ENCODE measurements at regions not wholly inside any gene's neighbourhood (a gene's known extent, or its start where the extent isn't known, plus 50 kb on each side); places are given as distances from the start of the nearest gene placed in this dataset.

DNA sequence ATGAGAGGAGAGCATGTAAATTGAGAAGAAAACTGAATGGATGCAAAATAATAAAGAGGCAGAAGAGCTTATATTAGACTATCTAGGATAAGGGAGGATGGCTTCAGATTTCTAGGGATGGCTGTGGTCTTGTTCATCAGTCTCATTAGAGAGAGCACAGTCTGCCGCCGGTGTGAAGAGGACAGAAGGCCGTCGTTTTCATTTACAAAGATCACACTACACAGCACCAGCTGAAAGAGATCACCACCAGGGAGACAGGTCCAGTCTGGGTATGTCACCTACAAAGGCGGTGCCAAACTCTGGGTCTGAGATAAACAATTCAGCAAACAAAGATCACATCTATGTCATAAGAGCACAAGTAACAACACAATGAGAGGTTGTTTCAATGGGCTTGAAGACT is 1222.3 kb upstream of the SLC10A2 start:
- no peak overlapping the region for H3K9ac ChIP-seq (ENCODE audit: extremely low read depth, low read length, poor library complexity, severe bottlenecking)
- TF ChIP-seq, protein P1, sequence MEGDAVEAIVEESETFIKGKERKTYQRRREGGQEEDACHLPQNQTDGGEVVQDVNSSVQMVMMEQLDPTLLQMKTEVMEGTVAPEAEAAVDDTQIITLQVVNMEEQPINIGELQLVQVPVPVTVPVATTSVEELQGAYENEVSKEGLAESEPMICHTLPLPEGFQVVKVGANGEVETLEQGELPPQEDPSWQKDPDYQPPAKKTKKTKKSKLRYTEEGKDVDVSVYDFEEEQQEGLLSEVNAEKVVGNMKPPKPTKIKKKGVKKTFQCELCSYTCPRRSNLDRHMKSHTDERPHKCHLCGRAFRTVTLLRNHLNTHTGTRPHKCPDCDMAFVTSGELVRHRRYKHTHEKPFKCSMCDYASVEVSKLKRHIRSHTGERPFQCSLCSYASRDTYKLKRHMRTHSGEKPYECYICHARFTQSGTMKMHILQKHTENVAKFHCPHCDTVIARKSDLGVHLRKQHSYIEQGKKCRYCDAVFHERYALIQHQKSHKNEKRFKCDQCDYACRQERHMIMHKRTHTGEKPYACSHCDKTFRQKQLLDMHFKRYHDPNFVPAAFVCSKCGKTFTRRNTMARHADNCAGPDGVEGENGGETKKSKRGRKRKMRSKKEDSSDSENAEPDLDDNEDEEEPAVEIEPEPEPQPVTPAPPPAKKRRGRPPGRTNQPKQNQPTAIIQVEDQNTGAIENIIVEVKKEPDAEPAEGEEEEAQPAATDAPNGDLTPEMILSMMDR (conservative IDR thresholded peaks at IDR 0.05), result no peak
- WGBS, 2 experiments (ENCODE audit: insufficient coverage in 1 of 2, insufficient read length in 1 of 2), result 80% methylated on average over 5 of the region's 5 CpGs; no CpG with 5 or more reads in 1 of the 2 experiments
- Mint-ChIP-seq H3K4me3 (no peak overlapping the region), H3K27me3 (ENCODE audit: insufficient read depth) (no peaks in the 10 kb centered on the region), H3K9me3 (no peaks in the 10 kb centered on the region), H3K27ac (no peak overlapping the region), H3K36me3 (ENCODE audit: low read depth) (no peaks in the 10 kb centered on the region), H3K4me1 (peaks cover 5% of the 10 kb centered on the region)
- H3K27me3 ChIP-seq (ENCODE audit: control insufficient read depth, insufficient read depth, low read length, poor library complexity, severe bottlenecking), result no peaks in the 10 kb centered on the region
- H3K4me1 ChIP-seq (ENCODE audit: control insufficient read depth, insufficient read depth, low read length), result peaks cover 4% of the 10 kb centered on the region
- no peak overlapping the region for H3K27ac ChIP-seq (ENCODE audit: low read depth, low read length)
- H3K36me3 ChIP-seq (ENCODE audit: control insufficient read depth, insufficient read depth, low read length), result no peaks in the 10 kb centered on the region
- H3K4me3 ChIP-seq (ENCODE audit: low read length), result no peak overlapping the region
- no peaks in the 10 kb centered on the region for H3K9me3 ChIP-seq (ENCODE audit: control insufficient read depth, low read length)
- no peak for DNase-seq

DNA sequence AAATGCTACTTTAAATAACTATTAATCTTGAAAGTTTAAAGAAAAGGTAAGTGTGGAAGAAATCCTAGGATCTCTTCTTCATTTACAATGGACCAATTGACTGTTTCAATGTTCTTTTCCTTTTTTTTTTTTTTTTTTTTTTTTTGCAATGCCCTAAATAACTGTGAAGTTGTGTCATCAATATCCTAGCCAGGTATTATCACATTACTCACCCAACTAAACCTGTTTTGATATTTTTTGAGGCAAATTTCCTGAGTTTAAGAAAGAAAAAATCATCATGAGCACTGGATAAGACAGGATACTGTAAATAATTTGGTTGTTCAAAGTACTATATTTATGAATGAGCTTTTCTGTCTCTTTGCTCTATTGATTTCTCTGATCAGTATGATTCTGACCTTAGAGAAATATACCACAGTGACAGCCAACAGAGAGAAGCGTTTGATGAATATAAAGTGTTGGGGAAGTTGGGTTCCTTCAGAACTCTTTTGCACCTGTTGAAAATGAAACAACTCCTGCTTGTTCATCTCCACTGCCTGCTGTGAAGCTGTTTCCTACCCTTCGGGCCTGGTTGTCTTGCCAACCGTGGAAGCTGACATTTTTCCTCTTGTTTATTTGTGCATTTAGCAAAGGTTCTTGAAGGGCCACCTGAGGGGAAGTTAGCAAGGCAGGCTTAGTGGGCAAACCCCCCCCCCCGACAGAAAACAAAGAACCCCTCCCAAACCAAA is 1220.5 kb upstream of the SLC10A2 start:
- WGBS, 2 experiments (ENCODE audit: insufficient coverage in 1 of 2, insufficient read length in 1 of 2), result 0 to 49% methylated on average over 1 to 3 of the region's 4 CpGs
- Histone ChIP-seq H3K4me3 (ENCODE audit: low read length) (no peak overlapping the region), H3K9me3 (ENCODE audit: control insufficient read depth, low read length) (no peaks in the 10 kb centered on the region), H3K4me1 (ENCODE audit: control insufficient read depth, insufficient read depth, low read length) (peaks cover 4% of the 10 kb centered on the region), H3K27me3 (ENCODE audit: control insufficient read depth, insufficient read depth, low read length, poor library complexity, severe bottlenecking) (no peaks in the 10 kb centered on the region), H3K36me3 (ENCODE audit: control insufficient read depth, insufficient read depth, low read length) (no peaks in the 10 kb centered on the region), H3K9ac (ENCODE audit: extremely low read depth, low read length, poor library complexity, severe bottlenecking) (no peak overlapping the region), H3K27ac (ENCODE audit: low read depth, low read length) (no peak overlapping the region)
- H3K4me3 Mint-ChIP-seq, result no peak overlapping the region
- no peaks in the 10 kb centered on the region for H3K27me3 Mint-ChIP-seq (ENCODE audit: insufficient read depth)
- H3K9me3 Mint-ChIP-seq, result no peaks in the 10 kb centered on the region
- no peak overlapping the region for H3K27ac Mint-ChIP-seq
- TF ChIP-seq, protein P1 (conservative IDR thresholded peaks at IDR 0.05), result no peak
- peak; percentile 68 for DNase-seq
- no peaks in the 10 kb centered on the region for H3K36me3 Mint-ChIP-seq (ENCODE audit: low read depth)
- peaks cover 5% of the 10 kb centered on the region for H3K4me1 Mint-ChIP-seq

DNA sequence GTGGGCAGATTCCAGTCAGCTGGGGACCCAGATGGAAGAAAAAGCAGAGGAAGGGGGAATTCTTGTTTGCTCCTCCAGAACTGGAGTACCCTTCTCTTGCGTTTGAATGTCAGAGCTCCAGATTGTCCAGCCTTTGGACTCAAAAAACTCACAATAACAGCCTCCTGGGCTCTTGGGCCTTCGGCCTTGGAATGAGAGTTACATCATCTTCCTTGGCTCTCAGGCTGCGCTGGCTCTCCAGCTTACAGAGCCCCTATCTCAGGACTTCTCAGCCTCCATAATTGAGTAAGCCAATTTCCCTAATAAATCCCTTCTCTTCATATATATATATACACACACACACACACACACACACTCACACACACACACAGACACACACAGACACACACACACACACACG is 1215.7 kb upstream of the SLC10A2 start:
- no peaks in the 10 kb centered on the region for H3K36me3 ChIP-seq (ENCODE audit: control insufficient read depth, insufficient read depth, low read length)
- peaks cover 4% of the 10 kb centered on the region for H3K4me1 Mint-ChIP-seq

More for the DNA sequence above, 1215.7 kb upstream of the SLC10A2 start:
- Histone ChIP-seq H3K27me3 (ENCODE audit: control insufficient read depth, insufficient read depth, low read length, poor library complexity, severe bottlenecking) (no peaks in the 10 kb centered on the region), H3K9ac (ENCODE audit: extremely low read depth, low read length, poor library complexity, severe bottlenecking) (no peak overlapping the region), H3K9me3 (ENCODE audit: control insufficient read depth, low read length) (peaks cover 6% of the 10 kb centered on the region), H3K4me3 (ENCODE audit: low read length) (no peak overlapping the region), H3K4me1 (ENCODE audit: control insufficient read depth, insufficient read depth, low read length) (peaks cover 3% of the 10 kb centered on the region), H3K27ac (ENCODE audit: low read depth, low read length) (no peak overlapping the region)
- DNase-seq, result no peak
- Mint-ChIP-seq H3K9me3 (no peaks in the 10 kb centered on the region), H3K27ac (peak overlapping the region; percentile 76), H3K36me3 (ENCODE audit: low read depth) (no peaks in the 10 kb centered on the region), H3K27me3 (ENCODE audit: insufficient read depth) (no peaks in the 10 kb centered on the region), H3K4me3 (no peak overlapping the region)
- TF ChIP-seq, protein P1 (conservative IDR thresholded peaks at IDR 0.05), result no peak
- WGBS, 2 experiments (ENCODE audit: insufficient coverage in 1 of 2, insufficient read length in 1 of 2), result 94 to 100% methylated on average over 3 to 4 of the region's 4 CpGs

Data from endodermal cell (in vitro differentiated cells).